ENCODE measurements at regions not wholly inside any gene's neighbourhood (a gene's known extent, or its start where the extent isn't known, plus 50 kb on each side); places are given as distances from the start of the nearest gene placed in this dataset.

- H3K4me1 ChIP-seq (ENCODE audit: insufficient read depth, low read length) = no peaks in the 10 kb centered on the region
- no peak for TF ChIP-seq YY1 (IDR thresholded peaks at IDR 0.05; ENCODE audit: insufficient read depth, insufficient replicate concordance, low read depth, low read length)
- no peak for TF ChIP-seq AKAP8 (CRISPR knock-in tag; IDR thresholded peaks at IDR 0.05)
- TF ChIP-seq ZNF883 (CRISPR knock-in tag; IDR thresholded peaks at IDR 0.05; ENCODE audit: not compliant biosample characterization) = no peak
- TF ChIP-seq ZNF816 (CRISPR knock-in tag; IDR thresholded peaks at IDR 0.05; ENCODE audit: borderline replicate concordance) = no peak
- TF ChIP-seq, protein P1, sequence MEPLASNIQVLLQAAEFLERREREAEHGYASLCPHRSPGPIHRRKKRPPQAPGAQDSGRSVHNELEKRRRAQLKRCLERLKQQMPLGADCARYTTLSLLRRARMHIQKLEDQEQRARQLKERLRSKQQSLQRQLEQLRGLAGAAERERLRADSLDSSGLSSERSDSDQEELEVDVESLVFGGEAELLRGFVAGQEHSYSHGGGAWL (CRISPR knock-in tag; IDR thresholded peaks at IDR 0.05) = no peak
- no peak for TF ChIP-seq SIX1 (CRISPR knock-in tag; IDR thresholded peaks at IDR 0.05; ENCODE audit: borderline replicate concordance)
- TF ChIP-seq PLRG1 (conservative IDR thresholded peaks at IDR 0.05) = no peak
- TF ChIP-seq RNF2 (conservative IDR thresholded peaks at IDR 0.05; ENCODE audit: low read depth) = no peak
- no peak for TF ChIP-seq ZNF720 (CRISPR knock-in tag; IDR thresholded peaks at IDR 0.05)
- TF ChIP-seq IRX3 (CRISPR knock-in tag; IDR thresholded peaks at IDR 0.05; ENCODE audit: borderline replicate concordance, low read depth) = no peak
- no peak for TF ChIP-seq ZFP1 (CRISPR knock-in tag; IDR thresholded peaks at IDR 0.05)
- no peak for TF ChIP-seq MAFF (IDR thresholded peaks at IDR 0.05; ENCODE audit: low read depth, low read length)
- no peak for TF ChIP-seq SMARCC2 (IDR thresholded peaks at IDR 0.05)
- TF ChIP-seq, protein P2, sequence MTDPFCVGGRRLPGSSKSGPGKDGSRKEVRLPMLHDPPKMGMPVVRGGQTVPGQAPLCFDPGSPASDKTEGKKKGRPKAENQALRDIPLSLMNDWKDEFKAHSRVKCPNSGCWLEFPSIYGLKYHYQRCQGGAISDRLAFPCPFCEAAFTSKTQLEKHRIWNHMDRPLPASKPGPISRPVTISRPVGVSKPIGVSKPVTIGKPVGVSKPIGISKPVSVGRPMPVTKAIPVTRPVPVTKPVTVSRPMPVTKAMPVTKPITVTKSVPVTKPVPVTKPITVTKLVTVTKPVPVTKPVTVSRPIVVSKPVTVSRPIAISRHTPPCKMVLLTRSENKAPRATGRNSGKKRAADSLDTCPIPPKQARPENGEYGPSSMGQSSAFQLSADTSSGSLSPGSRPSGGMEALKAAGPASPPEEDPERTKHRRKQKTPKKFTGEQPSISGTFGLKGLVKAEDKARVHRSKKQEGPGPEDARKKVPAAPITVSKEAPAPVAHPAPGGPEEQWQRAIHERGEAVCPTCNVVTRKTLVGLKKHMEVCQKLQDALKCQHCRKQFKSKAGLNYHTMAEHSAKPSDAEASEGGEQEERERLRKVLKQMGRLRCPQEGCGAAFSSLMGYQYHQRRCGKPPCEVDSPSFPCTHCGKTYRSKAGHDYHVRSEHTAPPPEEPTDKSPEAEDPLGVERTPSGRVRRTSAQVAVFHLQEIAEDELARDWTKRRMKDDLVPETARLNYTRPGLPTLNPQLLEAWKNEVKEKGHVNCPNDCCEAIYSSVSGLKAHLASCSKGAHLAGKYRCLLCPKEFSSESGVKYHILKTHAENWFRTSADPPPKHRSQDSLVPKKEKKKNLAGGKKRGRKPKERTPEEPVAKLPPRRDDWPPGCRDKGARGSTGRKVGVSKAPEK (CRISPR knock-in tag; IDR thresholded peaks at IDR 0.05; ENCODE audit: borderline replicate concordance) = no peak
- TF ChIP-seq, protein P3, sequence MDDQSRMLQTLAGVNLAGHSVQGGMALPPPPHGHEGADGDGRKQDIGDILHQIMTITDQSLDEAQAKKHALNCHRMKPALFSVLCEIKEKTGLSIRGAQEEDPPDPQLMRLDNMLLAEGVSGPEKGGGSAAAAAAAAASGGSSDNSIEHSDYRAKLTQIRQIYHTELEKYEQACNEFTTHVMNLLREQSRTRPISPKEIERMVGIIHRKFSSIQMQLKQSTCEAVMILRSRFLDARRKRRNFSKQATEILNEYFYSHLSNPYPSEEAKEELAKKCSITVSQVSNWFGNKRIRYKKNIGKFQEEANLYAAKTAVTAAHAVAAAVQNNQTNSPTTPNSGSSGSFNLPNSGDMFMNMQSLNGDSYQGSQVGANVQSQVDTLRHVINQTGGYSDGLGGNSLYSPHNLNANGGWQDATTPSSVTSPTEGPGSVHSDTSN (CRISPR knock-in tag; IDR thresholded peaks at IDR 0.05; ENCODE audit: borderline replicate concordance) = no peak
- TF ChIP-seq, protein P4, sequence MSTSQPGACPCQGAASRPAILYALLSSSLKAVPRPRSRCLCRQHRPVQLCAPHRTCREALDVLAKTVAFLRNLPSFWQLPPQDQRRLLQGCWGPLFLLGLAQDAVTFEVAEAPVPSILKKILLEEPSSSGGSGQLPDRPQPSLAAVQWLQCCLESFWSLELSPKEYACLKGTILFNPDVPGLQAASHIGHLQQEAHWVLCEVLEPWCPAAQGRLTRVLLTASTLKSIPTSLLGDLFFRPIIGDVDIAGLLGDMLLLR (CRISPR knock-in tag; IDR thresholded peaks at IDR 0.05) = no peak
- TF ChIP-seq, protein P5, sequence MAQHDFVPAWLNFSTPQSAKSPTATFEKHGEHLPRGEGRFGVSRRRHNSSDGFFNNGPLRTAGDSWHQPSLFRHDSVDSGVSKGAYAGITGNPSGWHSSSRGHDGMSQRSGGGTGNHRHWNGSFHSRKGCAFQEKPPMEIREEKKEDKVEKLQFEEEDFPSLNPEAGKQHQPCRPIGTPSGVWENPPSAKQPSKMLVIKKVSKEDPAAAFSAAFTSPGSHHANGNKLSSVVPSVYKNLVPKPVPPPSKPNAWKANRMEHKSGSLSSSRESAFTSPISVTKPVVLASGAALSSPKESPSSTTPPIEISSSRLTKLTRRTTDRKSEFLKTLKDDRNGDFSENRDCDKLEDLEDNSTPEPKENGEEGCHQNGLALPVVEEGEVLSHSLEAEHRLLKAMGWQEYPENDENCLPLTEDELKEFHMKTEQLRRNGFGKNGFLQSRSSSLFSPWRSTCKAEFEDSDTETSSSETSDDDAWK (CRISPR knock-in tag; IDR thresholded peaks at IDR 0.05) = no peak
- TF ChIP-seq ZNF737 (CRISPR knock-in tag; IDR thresholded peaks at IDR 0.05; ENCODE audit: borderline replicate concordance) = no peak
- TF ChIP-seq, protein P6, sequence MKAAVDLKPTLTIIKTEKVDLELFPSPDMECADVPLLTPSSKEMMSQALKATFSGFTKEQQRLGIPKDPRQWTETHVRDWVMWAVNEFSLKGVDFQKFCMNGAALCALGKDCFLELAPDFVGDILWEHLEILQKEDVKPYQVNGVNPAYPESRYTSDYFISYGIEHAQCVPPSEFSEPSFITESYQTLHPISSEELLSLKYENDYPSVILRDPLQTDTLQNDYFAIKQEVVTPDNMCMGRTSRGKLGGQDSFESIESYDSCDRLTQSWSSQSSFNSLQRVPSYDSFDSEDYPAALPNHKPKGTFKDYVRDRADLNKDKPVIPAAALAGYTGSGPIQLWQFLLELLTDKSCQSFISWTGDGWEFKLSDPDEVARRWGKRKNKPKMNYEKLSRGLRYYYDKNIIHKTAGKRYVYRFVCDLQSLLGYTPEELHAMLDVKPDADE (CRISPR knock-in tag; IDR thresholded peaks at IDR 0.05) = no peak
- no peak for TF ChIP-seq KDM6A (CRISPR knock-in tag; IDR thresholded peaks at IDR 0.05; ENCODE audit: low read depth)
- FAIRE-seq (no peak), DNase-seq (ENCODE audit: low spot score) (no peak), ATAC-seq (no peak)
- peaks cover 72% of the 10 kb centered on the region for H3K9me3 ChIP-seq (ENCODE audit: low read length)
- H4K20me1 ChIP-seq (ENCODE audit: insufficient read depth, low read length) = no peaks in the 10 kb centered on the region
- 6% methylated on average over 2 of the region's 2 CpGs for WGBS (ENCODE audit: low lambda C conversion rate)
- in situ Hi-C loops (cut with HindIII; ENCODE audit: extremely low pct_ligation_motif_present, low pct_unique_long_range_greater_than_20kb) = no loop called here
- H3K4me2 ChIP-seq (ENCODE audit: low read depth, low read length) = no peak overlapping the region
- no peak overlapping the region for H3K4me3 ChIP-seq (replicated peaks in 1 of 3; ENCODE audit: insufficient read depth in 1 of 3, low read depth in 2 of 3, low read length in 3 of 3)
- BruUV-seq (replicated peaks) = no TSS peak
- H3K79me2 ChIP-seq (ENCODE audit: insufficient read depth, low read length) = no peaks in the 10 kb centered on the region
- POLR2A ChIA-PET = no interaction called here
- intact Hi-C loops (cut with micrococcal nuclease; ENCODE audit: unreplicated experiment) = no loop called here
- no peak overlapping the region for H3K27ac ChIP-seq (ENCODE audit: extremely low read length, insufficient read depth, low read length)
- no peak overlapping the region for H2AFZ ChIP-seq (ENCODE audit: low read length)
- no peaks in the 10 kb centered on the region for H3K36me3 ChIP-seq (replicated peaks in 1 of 2; ENCODE audit: control insufficient read depth in 1 of 2, insufficient read depth in 2 of 2, low read length in 2 of 2)
- CTCF ChIA-PET (ENCODE audit: low intra/inter-chr PET ratio, low total read pairs) = no interaction called here
- H3K9ac ChIP-seq (ENCODE audit: insufficient read depth, low read depth, low read length) = no peak overlapping the region
- H3K27me3 ChIP-seq (ENCODE audit: control insufficient read depth in 1 of 2, insufficient read depth in 2 of 2, low read length in 2 of 2) = no peaks in the 10 kb centered on the region
Observed at GRCh38 chr14:97820781-97821180, 1023.6 kb downstream of the VRK1 start.

Data from HepG2 (cell line).